Bronchial epithelial cell (primary cell): ENCODE measurements at regions not wholly inside any gene's neighbourhood (a gene's known extent, or its start where the extent isn't known, plus 50 kb on each side); places are given as distances from the start of the nearest gene placed in this dataset.
A peak's percentile ranks its signal among the peaks of the same experiment; 100 is the strongest.

Experiments
- DNase-seq: peaks from one replicate; pipeline ENCODE4 v3.0.0-alpha.2; 2010; ENCODE audit warnings: low read depth
- FAIRE-seq: peaks from 2 replicates; lab custom pipeline; 2011; peaks lifted over from hg19 to GRCh38; lab: Jason Lieb, UNC
- H3K27me3 ChIP-seq: 2 replicates; pipeline ENCODE4 v1.5.1; 2011; ENCODE audit warnings: low read length; ENCODE audit not compliant: control insufficient read depth, insufficient read depth
- H3K36me3 ChIP-seq: 2 replicates; pipeline ENCODE4 v1.5.1; 2011; ENCODE audit warnings: low read length; ENCODE audit not compliant: control insufficient read depth, insufficient read depth
- H3K4me3 ChIP-seq: 2 replicates; pipeline ENCODE4 v1.5.1; 2011; ENCODE audit warnings: mild to moderate bottlenecking, low read depth, low read length, control low read depth
- TF ChIP-seq, protein P1 (sequence below): IDR thresholded peaks from 2 replicates; pipeline ENCODE4 v1.5.1; 2011; ENCODE audit warnings: mild to moderate bottlenecking, moderate library complexity, low read length, control low read depth, inconsistent platforms; ENCODE audit not compliant: insufficient read depth, severe bottlenecking

DNA sequence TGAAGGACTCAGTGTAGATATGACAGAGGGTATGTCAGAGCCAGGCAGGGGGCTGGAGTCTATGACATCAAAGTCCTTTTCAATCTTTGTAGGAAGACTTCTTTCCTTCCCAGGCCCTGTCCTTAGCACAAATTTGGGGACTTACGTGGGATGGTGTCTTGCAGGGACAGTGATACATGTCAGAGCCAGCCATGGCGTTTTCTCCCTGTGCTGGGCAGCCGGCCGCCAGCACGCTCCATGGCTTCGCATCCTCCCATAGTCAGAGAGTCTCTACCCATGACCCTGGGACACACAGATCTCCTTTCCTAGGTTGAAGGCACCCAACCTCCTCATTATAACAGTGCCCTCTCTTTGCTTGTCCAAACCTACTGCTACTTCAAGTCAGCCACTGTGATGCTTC, 156.9 kb upstream of the MYCN start:
- FAIRE-seq (no peak), DNase-seq (no peak)
- H3K4me3 ChIP-seq: no peak overlapping the region
- H3K36me3 ChIP-seq: no peaks in the 10 kb centered on the region
- no peaks in the 10 kb centered on the region for H3K27me3 ChIP-seq
- TF ChIP-seq, protein P1, sequence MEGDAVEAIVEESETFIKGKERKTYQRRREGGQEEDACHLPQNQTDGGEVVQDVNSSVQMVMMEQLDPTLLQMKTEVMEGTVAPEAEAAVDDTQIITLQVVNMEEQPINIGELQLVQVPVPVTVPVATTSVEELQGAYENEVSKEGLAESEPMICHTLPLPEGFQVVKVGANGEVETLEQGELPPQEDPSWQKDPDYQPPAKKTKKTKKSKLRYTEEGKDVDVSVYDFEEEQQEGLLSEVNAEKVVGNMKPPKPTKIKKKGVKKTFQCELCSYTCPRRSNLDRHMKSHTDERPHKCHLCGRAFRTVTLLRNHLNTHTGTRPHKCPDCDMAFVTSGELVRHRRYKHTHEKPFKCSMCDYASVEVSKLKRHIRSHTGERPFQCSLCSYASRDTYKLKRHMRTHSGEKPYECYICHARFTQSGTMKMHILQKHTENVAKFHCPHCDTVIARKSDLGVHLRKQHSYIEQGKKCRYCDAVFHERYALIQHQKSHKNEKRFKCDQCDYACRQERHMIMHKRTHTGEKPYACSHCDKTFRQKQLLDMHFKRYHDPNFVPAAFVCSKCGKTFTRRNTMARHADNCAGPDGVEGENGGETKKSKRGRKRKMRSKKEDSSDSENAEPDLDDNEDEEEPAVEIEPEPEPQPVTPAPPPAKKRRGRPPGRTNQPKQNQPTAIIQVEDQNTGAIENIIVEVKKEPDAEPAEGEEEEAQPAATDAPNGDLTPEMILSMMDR: no peak

DNA sequence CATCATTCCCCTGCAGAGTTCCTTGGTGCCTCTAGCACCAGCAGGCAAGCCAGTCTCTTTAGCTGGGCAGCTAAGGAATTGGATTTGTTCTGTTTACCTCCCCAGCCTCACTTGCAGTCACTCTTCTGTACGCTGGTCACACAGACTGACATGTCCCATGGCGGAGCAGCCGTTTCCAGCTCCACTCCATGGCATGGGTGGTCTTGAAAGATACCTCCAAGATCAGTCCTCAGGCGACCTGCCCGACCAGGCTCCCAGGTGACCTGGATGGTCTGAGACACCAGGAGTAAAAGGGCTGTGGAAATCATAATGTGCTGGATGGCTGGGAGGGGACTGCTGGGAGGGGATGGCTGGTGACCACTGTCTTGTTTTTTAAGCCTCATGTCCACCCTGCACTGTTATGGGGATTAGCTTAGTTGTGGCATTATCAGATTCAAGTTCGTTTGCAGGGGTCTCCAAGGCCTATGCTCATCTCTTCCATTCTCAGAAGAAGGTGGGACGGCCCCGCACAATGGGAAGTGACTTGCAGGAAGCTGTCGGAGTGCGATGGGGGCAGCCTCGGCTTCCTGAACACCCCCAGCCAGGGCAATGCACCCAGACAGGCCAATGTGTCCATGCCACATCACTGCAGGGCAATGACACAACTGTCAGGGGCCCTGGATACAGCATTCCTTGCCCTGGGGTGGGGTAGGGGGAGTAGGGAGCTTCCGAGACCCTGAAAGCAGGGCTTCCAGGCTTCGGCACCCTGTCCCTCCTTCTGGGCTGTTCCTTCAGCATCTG, 156.1 kb upstream of the MYCN start:
- FAIRE-seq (no peak), DNase-seq (no peak)
- Histone ChIP-seq H3K4me3 (no peak overlapping the region), H3K36me3 (no peaks in the 10 kb centered on the region), H3K27me3 (no peaks in the 10 kb centered on the region)
- TF ChIP-seq, protein P1: no peak

DNA sequence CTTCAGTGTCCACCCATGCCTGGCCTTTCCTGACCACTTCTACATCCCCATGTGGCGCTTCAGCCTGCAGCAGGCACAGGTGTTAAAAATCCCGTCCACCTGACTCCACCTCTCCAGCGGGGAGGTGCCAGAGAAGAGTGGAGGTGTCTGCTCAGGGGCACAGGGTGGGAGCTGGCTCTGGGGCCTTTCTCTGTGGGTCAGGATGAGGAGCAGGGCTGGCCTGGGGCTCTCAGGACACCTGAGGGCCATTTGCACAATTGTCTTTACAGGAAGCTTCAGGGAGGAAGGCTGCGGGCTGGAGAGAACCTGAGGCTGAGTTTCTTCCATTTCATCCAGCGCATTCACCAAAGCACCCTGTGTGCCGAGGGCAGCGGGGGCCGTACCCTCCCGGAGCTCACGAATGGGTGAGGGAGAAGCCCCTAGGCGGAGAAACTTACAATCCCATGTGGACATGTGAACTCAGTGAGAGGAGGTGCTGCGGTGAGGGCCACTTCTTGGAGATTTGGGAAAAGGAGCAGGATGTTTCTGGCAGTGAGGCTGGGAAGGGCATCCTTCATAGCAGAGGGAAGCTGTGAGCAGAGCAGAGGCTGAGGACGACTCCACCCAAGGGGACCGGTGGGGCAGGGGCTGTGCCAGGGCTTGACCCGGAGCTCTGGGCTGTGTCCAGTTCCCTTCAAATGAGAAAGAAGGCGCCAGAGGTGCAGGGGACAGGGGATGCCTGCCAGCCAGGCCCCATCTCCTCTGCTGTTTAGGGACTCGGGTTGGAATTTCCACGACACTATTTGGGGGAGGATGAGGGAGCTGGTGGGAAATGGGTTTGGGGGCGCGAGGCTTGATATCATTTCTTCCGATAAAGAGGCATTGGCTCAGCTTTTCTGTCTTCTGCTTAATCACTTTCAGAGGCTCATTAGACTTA, 155.2 kb upstream of the MYCN start:
- Histone ChIP-seq H3K36me3 (no peaks in the 10 kb centered on the region), H3K27me3 (no peaks in the 10 kb centered on the region), H3K4me3 (no peak overlapping the region)
- TF ChIP-seq, protein P1: no peak
- DNase-seq (no peak), FAIRE-seq (no peak)

DNA sequence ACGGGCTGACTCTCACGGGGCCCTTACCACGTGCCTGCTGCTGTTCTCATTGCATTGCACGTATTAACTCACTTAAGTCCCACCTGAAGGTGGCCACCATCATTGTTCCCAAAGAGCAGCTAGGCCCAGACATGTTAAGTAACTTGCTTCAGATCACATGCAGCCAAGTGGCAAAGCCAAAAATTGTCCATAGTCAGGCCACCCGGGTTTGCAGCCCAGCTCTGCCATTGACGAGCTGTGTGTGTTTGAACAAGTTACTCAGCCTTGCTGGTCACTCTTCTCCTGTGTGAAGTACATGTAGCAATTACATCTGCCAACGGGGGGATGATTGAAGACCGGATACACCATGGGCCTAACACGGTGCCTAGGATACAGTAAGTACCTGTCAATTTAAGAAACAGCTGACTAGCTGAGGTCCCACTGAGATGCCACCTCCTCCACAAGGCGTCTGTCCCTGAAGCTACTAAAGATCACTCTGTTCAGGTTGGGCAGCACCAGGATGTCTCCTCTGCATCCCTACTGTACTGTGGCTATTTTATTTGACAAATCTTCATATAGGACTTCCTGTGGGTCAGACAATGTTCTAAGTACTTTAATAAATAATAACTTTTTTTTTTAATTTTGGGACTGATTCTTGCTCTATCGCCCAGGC, 154.2 kb upstream of the MYCN start:
- FAIRE-seq: peak; percentile 28
- no peak overlapping the region for H3K4me3 ChIP-seq
- no peak for DNase-seq
- H3K36me3 ChIP-seq: no peaks in the 10 kb centered on the region
- no peaks in the 10 kb centered on the region for H3K27me3 ChIP-seq
- TF ChIP-seq, protein P1: no peak

DNA sequence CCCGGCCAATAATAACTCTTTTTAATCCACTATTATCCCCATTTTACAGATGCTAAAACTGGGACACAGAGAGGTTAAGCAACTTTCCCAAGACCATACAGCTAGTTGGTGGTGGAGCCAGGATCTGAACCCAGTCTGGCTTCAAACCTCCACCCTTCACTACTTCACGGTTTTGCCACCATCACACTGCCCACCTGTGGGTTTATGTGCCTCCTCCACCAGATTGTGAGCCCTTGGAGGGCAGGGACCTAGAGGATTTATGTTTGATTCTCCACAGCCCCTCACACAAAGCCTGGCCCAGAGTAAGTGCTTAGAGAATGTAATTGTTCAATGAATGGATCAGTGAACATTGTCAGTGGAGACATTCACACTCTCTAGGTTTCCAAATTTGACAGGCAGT, 153.4 kb upstream of the MYCN start:
- FAIRE-seq (no peak), DNase-seq (no peak)
- no peak overlapping the region for H3K4me3 ChIP-seq
- H3K36me3 ChIP-seq: no peaks in the 10 kb centered on the region
- no peaks in the 10 kb centered on the region for H3K27me3 ChIP-seq
- TF ChIP-seq, protein P1: no peak
